ENCODE measurements at regions not wholly inside any gene's neighbourhood (a gene's known extent, or its start where the extent isn't known, plus 50 kb on each side); places are given as distances from the start of the nearest gene placed in this dataset.
"Not testable (repeated sequence)": the region's sequence is repeated elsewhere in the genome, so short reads cannot be mapped to it uniquely, and the experiment has no call there.

GRCh38 chr12:9328065-9328464 is 119.9 kb upstream of the PZP start:
- intact Hi-C loops (cut with DNase I): no loop called here
- H3K4me1 ChIP-seq: no peaks in the 10 kb centered on the region
- FAIRE-seq (no peak), ATAC-seq (no peak), DNase-seq (no peak)
- no peaks in the 10 kb centered on the region for H3K27me3 ChIP-seq
- H3K36me3 ChIP-seq: no peaks in the 10 kb centered on the region
- H3K4me3 ChIP-seq: no peak overlapping the region
- no peak overlapping the region for H3K27ac ChIP-seq
- TF ChIP-seq CTCF (IDR thresholded peaks at IDR 0.05): no peak
- H3K9me3 ChIP-seq: no peaks in the 10 kb centered on the region
- WGBS, 2 donors: 59 to 82% methylated on average over 2 of the region's 2 CpGs

- TF ChIP-seq CTCF (IDR thresholded peaks at IDR 0.05): no peak
- no peak overlapping the region for H3K4me3 ChIP-seq
- H3K27ac ChIP-seq: no peak overlapping the region
- no peaks in the 10 kb centered on the region for H3K4me1 ChIP-seq
- 65 to 73% methylated on average over 5 of the region's 5 CpGs for WGBS, 2 donors
- DNase-seq (no peak), ATAC-seq (no peak), FAIRE-seq (no peak)
- no peaks in the 10 kb centered on the region for H3K36me3 ChIP-seq
- no peaks in the 10 kb centered on the region for H3K9me3 ChIP-seq
- H3K27me3 ChIP-seq: no peaks in the 10 kb centered on the region
- intact Hi-C loops (cut with DNase I): no loop called here
These were observed 119.1 kb upstream of the PZP start for GRCh38 chr12:9327320-9327719.

- H3K4me1 ChIP-seq; ATAC-seq; H3K36me3 ChIP-seq; H3K27me3 ChIP-seq; FAIRE-seq; H3K9me3 ChIP-seq; H3K27ac ChIP-seq; H3K4me3 ChIP-seq; intact Hi-C loops (cut with DNase I): not testable (repeated sequence)
- WGBS, 2 donors: 81 to 93% methylated on average over 14 of the region's 14 CpGs
- DNase-seq: peak in 1 of 6 donors; percentile 18
These were observed 118.7 kb upstream of the PZP start for GRCh38 chr12:9326849-9327248.

- DNase-seq: no peak
These were observed 117.9 kb upstream of the PZP start for GRCh38 chr12:9326085-9326484.

GRCh38 chr12:9325471-9325870 is 117.3 kb upstream of the PZP start:
- Histone ChIP-seq H3K27me3 (no peaks in the 10 kb centered on the region), H3K9me3 (no peaks in the 10 kb centered on the region), H3K36me3 (no peaks in the 10 kb centered on the region), H3K4me1 (no peaks in the 10 kb centered on the region), H3K4me3 (no peak overlapping the region), H3K27ac (no peak overlapping the region)
- no peak for DNase-seq
- 72 to 82% methylated on average over 10 of the region's 10 CpGs for WGBS, 2 donors
- TF ChIP-seq CTCF (IDR thresholded peaks at IDR 0.05): no peak
- intact Hi-C loops (cut with DNase I): no loop called here
- no peak for FAIRE-seq
- ATAC-seq: no peak

More at GRCh38 chr12:9326085-9326484, 117.9 kb upstream of the PZP start:
- H3K27me3 ChIP-seq: no peaks in the 10 kb centered on the region
- TF ChIP-seq CTCF (IDR thresholded peaks at IDR 0.05): no peak
- no peaks in the 10 kb centered on the region for H3K9me3 ChIP-seq
- intact Hi-C loops (cut with DNase I): no loop called here
- no peaks in the 10 kb centered on the region for H3K36me3 ChIP-seq
- FAIRE-seq (no peak), ATAC-seq (no peak)
- no peak overlapping the region for H3K27ac ChIP-seq
- WGBS, 2 donors: 64 to 65% methylated on average over 12 of the region's 12 CpGs
- H3K4me1 ChIP-seq: no peaks in the 10 kb centered on the region
- no peak overlapping the region for H3K4me3 ChIP-seq

- no peak overlapping the region for H3K4me3 ChIP-seq
- no peak for TF ChIP-seq CTCF (IDR thresholded peaks at IDR 0.05)
- H3K27ac ChIP-seq: no peak overlapping the region
- intact Hi-C loops (cut with DNase I): no loop called here
- H3K27me3 ChIP-seq: no peaks in the 10 kb centered on the region
- WGBS, 2 donors: 69 to 86% methylated on average over 6 of the region's 6 CpGs
- no peaks in the 10 kb centered on the region for H3K4me1 ChIP-seq
- DNase-seq: no peak
- H3K36me3 ChIP-seq: no peaks in the 10 kb centered on the region
- no peaks in the 10 kb centered on the region for H3K9me3 ChIP-seq
- ATAC-seq: no peak
- FAIRE-seq: no peak
These were observed 116.6 kb upstream of the PZP start for GRCh38 chr12:9324782-9325181.

Data from pancreas (tissue), 10 donors.